ENCODE measurements at regions not wholly inside any gene's neighbourhood (a gene's known extent, or its start where the extent isn't known, plus 50 kb on each side); places are given as distances from the start of the nearest gene placed in this dataset.

DNA sequence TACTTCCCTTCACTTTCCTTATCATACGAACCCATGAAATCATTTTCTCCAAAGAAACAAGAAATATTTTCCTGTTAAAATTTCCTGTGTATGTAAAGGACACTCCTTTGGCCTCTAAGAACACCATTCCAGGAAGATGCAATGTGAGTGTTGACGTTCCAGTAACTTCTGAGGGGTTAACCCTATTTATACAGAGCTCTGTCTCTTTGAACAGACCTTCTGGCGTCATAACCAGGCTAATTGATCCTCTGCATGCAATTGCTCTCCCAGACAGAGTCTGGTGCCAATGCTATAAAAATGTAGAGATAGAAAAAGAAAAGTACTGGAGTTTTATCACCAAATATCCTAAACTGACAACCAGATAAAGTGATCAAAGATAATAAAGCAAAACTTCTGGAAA lies 218.5 kb downstream of the TLE1 start:
- TF ChIP-seq CTCF (IDR thresholded peaks at IDR 0.05) (no peak), POLR2AphosphoS5 (IDR thresholded peaks at IDR 0.05) (no peak), POLR2A (IDR thresholded peaks at IDR 0.05) (no peak)
